HCT116 (cell line): ENCODE measurements at regions not wholly inside any gene's neighbourhood (a gene's known extent, or its start where the extent isn't known, plus 50 kb on each side); places are given as distances from the start of the nearest gene placed in this dataset.

Source experiments
- ATAC-seq: fragments of 200-7000 bp; cut with Tn5 transposase; 2 replicates; pipeline ENCODE4 v1.9.1; 2020; ENCODE audit warnings: mild to moderate bottlenecking, moderate library complexity
- BruUV-seq: library from RNA; stranded (reverse); fragments of 400-500 nt; replicated peaks from 2 replicates; lab custom pipeline; 2021; lab: Mats Ljungman, UMichigan
- CTCF ChIA-PET: fragments of 300-600 bp; sonication (Branson Sonifier 250); formaldehyde crosslinking; loops from one replicate; lab custom pipeline; 2021; ENCODE audit warnings: antibody characterized with exemption; lab: Charles Lee
- POLR2A ChIA-PET: fragments of 300-600, 350-600 bp; sonication (Branson Sonifier 250); formaldehyde crosslinking; loops from one replicate; lab custom pipeline; 2021; ENCODE audit warnings: antibody characterized with exemption; lab: Charles Lee
- RAD21 ChIA-PET, 2 experiments: fragments of 300-600 bp; sonication (Branson Sonifier 250); formaldehyde crosslinking; loops; one replicate each; lab custom pipeline; 2023; ENCODE audit warnings: low total read pairs in 2 of 2; ENCODE audit not compliant: uncharacterized antibody in 2 of 2, unreplicated experiment in 2 of 2, low non-redundant PET in 1 of 2; lab: Charles Lee
- DNase-seq: peaks from one replicate; pipeline ENCODE4 v3.0.0-alpha.2; 2010; ENCODE audit warnings: low read depth, low spot score
- H2AFZ ChIP-seq: fragments of 200-600 bp; shearing (Covaris generic), sonication (generic); 2 replicates; pipeline ENCODE4 v1.6.1; 2017; ENCODE audit warnings: low read depth, mixed run types, mixed read lengths, antibody characterized with exemption, low read length; ENCODE audit not compliant: poor library complexity, severe bottlenecking
- H3K27ac ChIP-seq: 2 replicates; pipeline ENCODE4 v1.5.1; 2012; ENCODE audit warnings: low read depth, low read length
- H3K27me3 ChIP-seq: fragments of 200-600 bp; sonication (generic); 2 replicates; pipeline ENCODE4 v1.6.1; 2016; ENCODE audit warnings: mixed run types, low read length, mixed read lengths; ENCODE audit not compliant: insufficient read depth
- H3K36me3 ChIP-seq, 2 experiments: fragments of 200-500 bp in 1 of 2; fragments of 200-600 bp in 1 of 2; sonication (Bioruptor generic) in 1 of 2; sonication (generic) in 1 of 2; 2 replicates each; pipeline versions ENCODE4 v1.5.1 to v1.6.1; 2014 to 2016; ENCODE audit warnings: low read length in 2 of 2, inconsistent platforms in 1 of 2, mixed read lengths in 1 of 2, mixed run types in 1 of 2; ENCODE audit not compliant: insufficient read depth in 2 of 2, control insufficient read depth in 1 of 2
- H3K4me1 ChIP-seq, 2 experiments: fragments of 200-600 bp in 1 of 2; sonication (generic) in 1 of 2; 2 replicates each; pipeline versions ENCODE4 v1.5.1 to v1.6.1; 2012 to 2017; ENCODE audit warnings: low read length in 2 of 2, inconsistent platforms in 1 of 2, mild to moderate bottlenecking in 1 of 2, mixed read lengths in 1 of 2, mixed run types in 1 of 2, moderate library complexity in 1 of 2; ENCODE audit not compliant: insufficient read depth in 2 of 2, control insufficient read depth in 1 of 2
- H3K4me2 ChIP-seq: fragments of 200-600 bp; sonication (generic); 2 replicates; pipeline ENCODE4 v1.6.1; 2017; ENCODE audit warnings: mixed run types, low read length, mixed read lengths
- H3K4me3 ChIP-seq, 2 experiments: fragments of 200-600 bp in 1 of 2; sonication (generic) in 1 of 2; replicated peaks in 1 of 2; 2 replicates each; pipeline ENCODE4 v1.5.1; 2011 to 2016; ENCODE audit warnings: low read length in 2 of 2, control low read depth in 1 of 2, low read depth in 1 of 2, mild to moderate bottlenecking in 1 of 2, mixed read lengths in 1 of 2, mixed run types in 1 of 2
- H3K79me2 ChIP-seq: fragments of 200-600 bp; sonication (generic); 2 replicates; pipeline ENCODE4 v1.6.1; 2017; ENCODE audit warnings: mild to moderate bottlenecking, mixed run types, low read length, moderate library complexity, mixed read lengths; ENCODE audit not compliant: insufficient read depth
- H3K9ac ChIP-seq: fragments of 200-600 bp; sonication (generic); 2 replicates; pipeline ENCODE4 v1.6.1; 2016; ENCODE audit warnings: low read length, mixed read lengths
- H3K9me2 ChIP-seq: fragments of 200-600 bp; sonication (generic), shearing (Covaris generic); 2 replicates; pipeline ENCODE4 v1.6.1; 2017; ENCODE audit warnings: mixed run types, mild to moderate bottlenecking, moderate library complexity; ENCODE audit not compliant: insufficient read depth
- H3K9me3 ChIP-seq, 2 experiments: fragments of 200-500 bp in 1 of 2; fragments of 200-600 bp in 1 of 2; sonication (Bioruptor generic) in 1 of 2; sonication (generic) in 1 of 2; 2 replicates each; pipeline ENCODE4 v1.6.1; 2014 to 2017; ENCODE audit warnings: low read length in 2 of 2, mixed read lengths in 2 of 2, inconsistent platforms in 1 of 2, low read depth in 1 of 2, mild to moderate bottlenecking in 1 of 2, mixed run types in 1 of 2, moderate library complexity in 1 of 2; ENCODE audit not compliant: control insufficient read depth in 1 of 2, insufficient read depth in 1 of 2
- H4K20me1 ChIP-seq: fragments of 200-600 bp; sonication (generic), shearing (Covaris generic); 2 replicates; pipeline ENCODE4 v1.6.1; 2017; ENCODE audit warnings: mixed run types, mild to moderate bottlenecking, moderate library complexity; ENCODE audit not compliant: insufficient read depth
- CBX3 ChIP-seq: IDR thresholded peaks from 2 replicates; pipeline ENCODE4 v1.6.1; 2012; ENCODE audit warnings: low read depth
- CTCF ChIP-seq, 3 experiments: fragments of 200-600 bp in 1 of 3; sonication (generic) in 1 of 3; IDR thresholded peaks in 2 of 3; conservative IDR thresholded peaks in 1 of 3; 2 replicates each; pipeline ENCODE4 v1.5.1; 2012 to 2017; ENCODE audit warnings: low read depth in 2 of 3, low read length in 2 of 3, antibody characterized with exemption in 1 of 3, borderline replicate concordance in 1 of 3, control low read depth in 1 of 3, mild to moderate bottlenecking in 1 of 3, mixed read lengths in 1 of 3, mixed run types in 1 of 3, moderate library complexity in 1 of 3; ENCODE audit not compliant: insufficient read depth in 1 of 3
- EGR1 ChIP-seq: IDR thresholded peaks from 2 replicates; pipeline ENCODE4 v1.6.1; 2012; ENCODE audit warnings: low read depth
- EZH2 ChIP-seq: fragments of 200-600 bp; sonication (generic); IDR thresholded peaks from 2 replicates; pipeline ENCODE4 v1.6.1; 2017; ENCODE audit warnings: antibody characterized with exemption, mixed run types
- EZH2phosphoT487 ChIP-seq: fragments of 200-600 bp; IDR thresholded peaks from 2 replicates; pipeline ENCODE4 v1.6.1; 2018; ENCODE audit warnings: antibody characterized with exemption, borderline replicate concordance
- FOSL1 ChIP-seq: IDR thresholded peaks from 2 replicates; pipeline ENCODE4 v1.6.1; 2012; ENCODE audit warnings: low read depth
- JUND ChIP-seq: IDR thresholded peaks from 2 replicates; pipeline ENCODE4 v1.6.1; 2012
- MAX ChIP-seq: IDR thresholded peaks from 2 replicates; pipeline ENCODE4 v1.6.1; 2012
- POLR2A ChIP-seq: IDR thresholded peaks from 2 replicates; pipeline ENCODE4 v1.7.0; 2011; ENCODE audit warnings: borderline replicate concordance; ENCODE audit not compliant: insufficient read depth, insufficient read length; ENCODE audit errors: extremely low read depth
- POLR2AphosphoS5 ChIP-seq: IDR thresholded peaks from 2 replicates; pipeline ENCODE4 v1.6.1; 2011; ENCODE audit warnings: mild to moderate bottlenecking, low read depth, low read length, moderate library complexity
- RAD21 ChIP-seq: IDR thresholded peaks from 2 replicates; pipeline ENCODE4 v1.6.1; 2012; ENCODE audit warnings: low read depth, mild to moderate bottlenecking
- SIN3A ChIP-seq: IDR thresholded peaks from 2 replicates; pipeline ENCODE4 v1.6.1; 2012; ENCODE audit warnings: low read depth
- SP1 ChIP-seq: IDR thresholded peaks from 2 replicates; pipeline ENCODE4 v1.6.1; 2012; ENCODE audit warnings: low read depth
- SRF ChIP-seq: IDR thresholded peaks from 2 replicates; pipeline ENCODE4 v1.6.1; 2012; ENCODE audit warnings: low read depth
- TCF7L2 ChIP-seq: IDR thresholded peaks from 2 replicates; pipeline ENCODE4 v1.7.0; 2011; ENCODE audit warnings: borderline replicate concordance, inconsistent platforms; ENCODE audit not compliant: insufficient read depth, insufficient read length; ENCODE audit errors: extremely low read depth
- YY1 ChIP-seq: IDR thresholded peaks from 2 replicates; pipeline ENCODE4 v1.6.1; 2011; ENCODE audit warnings: low read length, low read depth, moderate library complexity, mild to moderate bottlenecking; ENCODE audit not compliant: insufficient replicate concordance; ENCODE audit errors: extremely low read depth
- ZFX ChIP-seq: fragments of 450-650 bp; IDR thresholded peaks from 2 replicates; pipeline ENCODE4 v1.6.1; 2017
- ZNF274 ChIP-seq: fragments of 200-500 bp; sonication (Bioruptor generic); IDR thresholded peaks from 2 replicates; pipeline ENCODE4 v1.6.1; 2014; ENCODE audit warnings: mild to moderate bottlenecking, low read depth, low read length, inconsistent platforms
- intact Hi-C: fragments of 100-400 bp; cut with micrococcal nuclease; formaldehyde crosslinking; loops from 2 replicates; pipeline ENCODE4 v1.10.0; 2022
- TF ChIP-seq, protein P1 (sequence below): IDR thresholded peaks from 2 replicates; pipeline ENCODE4 v1.6.1; 2011; ENCODE audit warnings: mild to moderate bottlenecking, low read length, moderate library complexity; ENCODE audit not compliant: insufficient replicate concordance; ENCODE audit errors: extremely low read depth

DNA sequence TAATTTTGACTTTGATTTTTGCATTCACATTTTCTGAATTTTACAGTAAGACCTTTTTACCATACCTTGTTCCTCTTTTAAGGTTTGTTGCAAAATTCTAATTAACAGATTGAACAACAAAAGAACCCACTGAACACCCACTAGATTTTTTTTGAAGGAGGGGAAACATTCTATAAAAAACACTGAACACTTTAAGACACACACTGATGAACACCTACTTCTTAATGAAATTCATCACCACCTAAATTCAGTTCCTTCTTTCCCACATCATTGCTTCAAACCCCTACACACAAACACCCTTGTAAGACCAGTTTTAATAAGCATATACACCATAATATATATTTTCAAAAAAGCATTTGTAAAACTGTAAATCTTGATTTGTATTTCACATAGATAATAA lies 559.0 kb upstream of the MEF2C start:
- intact Hi-C loops = no loop called here
- no peaks in the 10 kb centered on the region for H3K4me1 ChIP-seq

More for the DNA sequence above, 559.0 kb upstream of the MEF2C start:
- ATAC-seq = no peak
- CTCF ChIA-PET = no interaction called here
- no peak for DNase-seq
- POLR2A ChIA-PET = no interaction called here
- H3K4me3 ChIP-seq = no peak overlapping the region
- no peaks in the 10 kb centered on the region for H3K79me2 ChIP-seq
- H3K9me3 ChIP-seq = no peaks in the 10 kb centered on the region
- no peak for TF ChIP-seq EZH2phosphoT487
- no peak for TF ChIP-seq POLR2A
- no peak for TF ChIP-seq EZH2
- TF ChIP-seq RAD21 = no peak
- TF ChIP-seq JUND = no peak
- TF ChIP-seq CTCF (IDR thresholded peaks at IDR 0.05 in 2 of 3, conservative IDR thresholded peaks at IDR 0.05 in 1 of 3; ENCODE audit: borderline replicate concordance in 1 of 3, insufficient read depth in 1 of 3, low read depth in 2 of 3, low read length in 2 of 3) = no peak
- no peak for TF ChIP-seq TCF7L2
- no peak for TF ChIP-seq YY1
- TF ChIP-seq POLR2AphosphoS5 = no peak
- TF ChIP-seq SRF = no peak
- TF ChIP-seq ZNF274 = no peak
- TF ChIP-seq MAX = no peak
- no peak for TF ChIP-seq SIN3A
- TF ChIP-seq SP1 = no peak
- no peak for TF ChIP-seq ZFX
- no peak for TF ChIP-seq CBX3
- TF ChIP-seq FOSL1 = no peak
- no peak for TF ChIP-seq EGR1
- TF ChIP-seq, protein P1, sequence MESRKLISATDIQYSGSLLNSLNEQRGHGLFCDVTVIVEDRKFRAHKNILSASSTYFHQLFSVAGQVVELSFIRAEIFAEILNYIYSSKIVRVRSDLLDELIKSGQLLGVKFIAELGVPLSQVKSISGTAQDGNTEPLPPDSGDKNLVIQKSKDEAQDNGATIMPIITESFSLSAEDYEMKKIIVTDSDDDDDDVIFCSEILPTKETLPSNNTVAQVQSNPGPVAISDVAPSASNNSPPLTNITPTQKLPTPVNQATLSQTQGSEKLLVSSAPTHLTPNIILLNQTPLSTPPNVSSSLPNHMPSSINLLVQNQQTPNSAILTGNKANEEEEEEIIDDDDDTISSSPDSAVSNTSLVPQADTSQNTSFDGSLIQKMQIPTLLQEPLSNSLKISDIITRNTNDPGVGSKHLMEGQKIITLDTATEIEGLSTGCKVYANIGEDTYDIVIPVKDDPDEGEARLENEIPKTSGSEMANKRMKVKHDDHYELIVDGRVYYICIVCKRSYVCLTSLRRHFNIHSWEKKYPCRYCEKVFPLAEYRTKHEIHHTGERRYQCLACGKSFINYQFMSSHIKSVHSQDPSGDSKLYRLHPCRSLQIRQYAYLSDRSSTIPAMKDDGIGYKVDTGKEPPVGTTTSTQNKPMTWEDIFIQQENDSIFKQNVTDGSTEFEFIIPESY = no peak
- no peaks in the 10 kb centered on the region for H4K20me1 ChIP-seq
- no peaks in the 10 kb centered on the region for H3K36me3 ChIP-seq
- no peaks in the 10 kb centered on the region for H3K27me3 ChIP-seq
- H2AFZ ChIP-seq = peak overlapping the region; percentile 28
- RAD21 ChIA-PET = no interaction called here
- no peak overlapping the region for H3K27ac ChIP-seq
- no peaks in the 10 kb centered on the region for H3K9me2 ChIP-seq
- no TSS peak for BruUV-seq
- H3K9ac ChIP-seq = no peak overlapping the region
- no peak overlapping the region for H3K4me2 ChIP-seq
